Endothelial cell of umbilical vein (primary cell): ENCODE measurements at regions not wholly inside any gene's neighbourhood (a gene's known extent, or its start where the extent isn't known, plus 50 kb on each side); places are given as distances from the start of the nearest gene placed in this dataset.

Experiments
- BruUV-seq: library from RNA; stranded (reverse); fragments of 400-500 nt; replicated peaks from 2 replicates; lab custom pipeline; 2021; lab: Mats Ljungman, UMichigan
- CTCF ChIA-PET: fragments of 300-600, 350-600 bp; sonication (Branson Sonifier 250); formaldehyde crosslinking; loops from one replicate; lab custom pipeline; 2021; ENCODE audit warnings: antibody characterized with exemption, inconsistent platforms; lab: Charles Lee
- POLR2A ChIA-PET: fragments of 300-600, 350-600 bp; sonication (Branson Sonifier 250); formaldehyde crosslinking; loops from one replicate; lab custom pipeline; 2021; ENCODE audit warnings: antibody characterized with exemption, inconsistent platforms; lab: Charles Lee
- DNase-seq: peaks from one replicate; pipeline ENCODE4 v3.0.0-alpha.2; 2011; ENCODE audit warnings: low read depth, low spot score
- FAIRE-seq: peaks from 2 replicates; lab custom pipeline; 2011; peaks lifted over from hg19 to GRCh38; lab: Jason Lieb, UNC
- H2AFZ ChIP-seq: 2 replicates; pipeline ENCODE4 v1.6.0; 2012; ENCODE audit warnings: low read depth, low read length, control low read depth, inconsistent platforms
- H3K27ac ChIP-seq: 2 replicates; pipeline ENCODE4 v1.5.1; 2011; ENCODE audit warnings: low read depth, mild to moderate bottlenecking, control low read depth, low read length, moderate library complexity; ENCODE audit not compliant: insufficient read depth
- H3K27me3 ChIP-seq, 2 experiments: 2 replicates each; pipeline versions ENCODE4 v1.6.0 to v1.6.1; 2011; ENCODE audit warnings: low read length in 2 of 2, mixed read lengths in 1 of 2; ENCODE audit not compliant: control insufficient read depth in 2 of 2, insufficient read depth in 2 of 2
- H3K36me3 ChIP-seq, 2 experiments: 2 replicates in 1 of 2; 3 replicates in 1 of 2; pipeline ENCODE4 v1.5.1; 2011; ENCODE audit warnings: low read length in 2 of 2, mild to moderate bottlenecking in 1 of 2, moderate library complexity in 1 of 2; ENCODE audit not compliant: control insufficient read depth in 2 of 2, insufficient read depth in 2 of 2; ENCODE audit errors: extremely low read depth in 1 of 2
- H3K4me1 ChIP-seq: 3 replicates; pipeline ENCODE4 v1.5.1; 2011; ENCODE audit warnings: mild to moderate bottlenecking, low read length; ENCODE audit not compliant: control insufficient read depth, insufficient read depth; ENCODE audit errors: extremely low read depth
- H3K4me2 ChIP-seq: 2 replicates; pipeline ENCODE4 v1.6.1; 2011; ENCODE audit warnings: low read length, control low read depth, mixed read lengths; ENCODE audit not compliant: insufficient read depth
- H3K4me3 ChIP-seq, 3 experiments: fragments of 200-600 bp in 1 of 3; sonication (generic), shearing (Covaris generic) in 1 of 3; replicated peaks in 1 of 3; 2 replicates each; pipeline ENCODE4 v1.5.1; 2011 to 2016; ENCODE audit warnings: control low read depth in 3 of 3, low read length in 3 of 3, mild to moderate bottlenecking in 2 of 3, inconsistent platforms in 1 of 3, low read depth in 1 of 3, moderate library complexity in 1 of 3; ENCODE audit not compliant: insufficient read depth in 1 of 3
- H3K79me2 ChIP-seq: 2 replicates; pipeline ENCODE4 v1.6.0; 2012; ENCODE audit warnings: low read length, inconsistent platforms; ENCODE audit not compliant: control insufficient read depth, insufficient read depth
- H3K9ac ChIP-seq: replicated peaks from 2 replicates; pipeline ENCODE3; 2011; ENCODE audit warnings: low read length, control low read depth; ENCODE audit not compliant: insufficient read depth; ENCODE audit errors: extremely low read depth
- H3K9me1 ChIP-seq: replicated peaks from 3 replicates; pipeline ENCODE4 v1.6.0; 2011; ENCODE audit warnings: mild to moderate bottlenecking, low read length; ENCODE audit not compliant: control insufficient read depth, insufficient read depth; ENCODE audit errors: extremely low read depth
- H3K9me3 ChIP-seq: replicated peaks from 2 replicates; pipeline ENCODE4 v1.5.1; 2012; ENCODE audit warnings: low read length, inconsistent platforms; ENCODE audit not compliant: control insufficient read depth, insufficient read depth
- H4K20me1 ChIP-seq: replicated peaks from 2 replicates; pipeline ENCODE3; 2011; ENCODE audit warnings: mild to moderate bottlenecking, low read length; ENCODE audit not compliant: control insufficient read depth, insufficient read depth; ENCODE audit errors: extremely low read depth
- CTCF ChIP-seq, 2 donors: IDR thresholded peaks; 1 replicate in 1 of 2; 2 replicates in 1 of 2; pipeline ENCODE4 v1.5.1; 2011; ENCODE audit warnings: low read length in 2 of 2, mild to moderate bottlenecking in 2 of 2, moderate library complexity in 2 of 2, control low read depth in 1 of 2, inconsistent platforms in 1 of 2, low read depth in 1 of 2; ENCODE audit not compliant: insufficient read depth in 1 of 2; ENCODE audit errors: extremely low read depth in 1 of 2
- EZH2 ChIP-seq: IDR thresholded peaks from 2 replicates; pipeline ENCODE4 v1.6.1; 2012; ENCODE audit warnings: borderline replicate concordance, low read depth, mild to moderate bottlenecking, moderate library complexity, low read length, inconsistent platforms; ENCODE audit not compliant: severe bottlenecking
- FOS ChIP-seq: IDR thresholded peaks from 2 replicates; pipeline ENCODE4 v1.6.1; 2011; ENCODE audit warnings: mild to moderate bottlenecking, low read length, moderate library complexity, borderline replicate concordance; ENCODE audit not compliant: insufficient read depth
- GATA2 ChIP-seq: IDR thresholded peaks from 2 replicates; pipeline ENCODE4 v1.7.0; 2011; ENCODE audit warnings: low read depth, mild to moderate bottlenecking, moderate library complexity, mixed read lengths, low read length; ENCODE audit not compliant: insufficient read length, insufficient read depth
- JUN ChIP-seq: IDR thresholded peaks from 2 replicates; pipeline ENCODE4 v1.6.1; 2011; ENCODE audit warnings: borderline replicate concordance, low read depth; ENCODE audit not compliant: insufficient read length, insufficient read depth
- MYC ChIP-seq: IDR thresholded peaks from one replicate; pipeline ENCODE4 v1.6.1; 2011; ENCODE audit warnings: mild to moderate bottlenecking, low read depth, low read length
- POLR2A ChIP-seq: IDR thresholded peaks from 2 replicates; pipeline ENCODE4 v1.6.1; 2012; ENCODE audit warnings: low read depth, mild to moderate bottlenecking, control low read depth, low read length
- POLR2AphosphoS5 ChIP-seq: IDR thresholded peaks from 2 replicates; pipeline ENCODE4 v1.6.1; 2012; ENCODE audit warnings: low read depth, mild to moderate bottlenecking, control low read depth, low read length, moderate library complexity; ENCODE audit not compliant: insufficient read depth
- dilution Hi-C: fragments of 300-500 bp; cut with MboI; formaldehyde crosslinking; loops from one replicate; pipeline ENCODE4 v1.15.0; 2019; ENCODE audit warnings: low sequenced_read_pairs; ENCODE audit not compliant: extremely low pct_ligation_motif_present
- intact Hi-C: fragments of 100-400 bp; cut with micrococcal nuclease; formaldehyde crosslinking; loops from one replicate; pipeline ENCODE4 v1.10.0; 2022

- CTCF ChIA-PET: no interaction called here
- Histone ChIP-seq H3K27ac (no peak overlapping the region), H3K4me3 (no peak overlapping the region), H3K9me3 (no peaks in the 10 kb centered on the region), H2AFZ (no peak overlapping the region), H3K4me2 (no peak overlapping the region), H3K4me1 (no peaks in the 10 kb centered on the region), H3K9me1 (no peaks in the 10 kb centered on the region), H4K20me1 (no peaks in the 10 kb centered on the region), H3K27me3 (no peaks in the 10 kb centered on the region), H3K79me2 (no peaks in the 10 kb centered on the region), H3K36me3 (no peaks in the 10 kb centered on the region), H3K9ac (no peak overlapping the region)
- dilution Hi-C loops: no loop called here
- DNase-seq: no peak
- POLR2A ChIA-PET: no interaction called here
- intact Hi-C loops: no loop called here
- no peak for TF ChIP-seq EZH2
- no peak for TF ChIP-seq JUN
- no peak for TF ChIP-seq MYC
- no peak for TF ChIP-seq GATA2
- TF ChIP-seq POLR2A: no peak
- TF ChIP-seq CTCF (IDR thresholded peaks at IDR 0.05; ENCODE audit: extremely low read depth in 1 of 2, insufficient read depth in 1 of 2, low read depth in 1 of 2, low read length in 2 of 2): no peak
- no peak for TF ChIP-seq POLR2AphosphoS5
- TF ChIP-seq FOS: no peak
- BruUV-seq: no TSS peak
- FAIRE-seq: no peak
These were observed 228.3 kb upstream of the SETBP1 start for GRCh38 chr18:44452346-44452745.
